ENCODE measurements at regions not wholly inside any gene's neighbourhood (a gene's known extent, or its start where the extent isn't known, plus 50 kb on each side); places are given as distances from the start of the nearest gene placed in this dataset.

- no peak for TF ChIP-seq POLR2A (IDR thresholded peaks at IDR 0.05)
- no peak for TF ChIP-seq CTCF (IDR thresholded peaks at IDR 0.05)
Measured at GRCh38 chr5:28549588-28549987, 1511.2 kb upstream of the CDH9 start.

All from prostate gland (tissue), 2 donors.